Endothelial cell (in vitro differentiated cells): ENCODE measurements at regions not wholly inside any gene's neighbourhood (a gene's known extent, or its start where the extent isn't known, plus 50 kb on each side); places are given as distances from the start of the nearest gene placed in this dataset.

Experiments
- DNase-seq: peaks from one replicate; pipeline ENCODE4 v3.0.0; 2021; ENCODE audit warnings: low spot score
- H3K27ac Mint-ChIP-seq: one replicate; pipeline ENCODE4 v1.8.0; 2021; ENCODE audit warnings: mixed read lengths, inconsistent platforms; ENCODE audit not compliant: unreplicated experiment
- H3K27me3 Mint-ChIP-seq: one replicate; pipeline ENCODE4 v1.8.0; 2021; ENCODE audit warnings: mild to moderate bottlenecking, moderate library complexity, mixed read lengths, inconsistent platforms; ENCODE audit not compliant: unreplicated experiment
- H3K36me3 Mint-ChIP-seq: one replicate; pipeline ENCODE4 v1.8.0; 2021; ENCODE audit warnings: mild to moderate bottlenecking, low read depth, mixed read lengths, inconsistent platforms; ENCODE audit not compliant: unreplicated experiment
- H3K4me1 Mint-ChIP-seq: one replicate; pipeline ENCODE4 v1.8.0; 2021; ENCODE audit warnings: mild to moderate bottlenecking, mixed read lengths, inconsistent platforms; ENCODE audit not compliant: unreplicated experiment
- H3K4me3 Mint-ChIP-seq: one replicate; pipeline ENCODE4 v1.8.0; 2021; ENCODE audit warnings: mild to moderate bottlenecking, mixed read lengths, inconsistent platforms; ENCODE audit not compliant: unreplicated experiment
- H3K9me3 Mint-ChIP-seq: one replicate; pipeline ENCODE4 v1.8.0; 2021; ENCODE audit warnings: mixed read lengths, inconsistent platforms; ENCODE audit not compliant: unreplicated experiment
- CTCF ChIP-seq: fragments of 200-600 bp; sonication (generic); IDR thresholded peaks from one replicate; pipeline ENCODE4 v1.5.0; 2021; ENCODE audit warnings: antibody characterized with exemption; ENCODE audit not compliant: unreplicated experiment

GRCh38 chr5:57319628-57320027 is 145.8 kb downstream of the GPBP1 start:
- Mint-ChIP-seq H3K36me3 (no peaks in the 10 kb centered on the region), H3K4me1 (peaks cover 13% of the 10 kb centered on the region), H3K27ac (no peak overlapping the region), H3K27me3 (peaks cover 2% of the 10 kb centered on the region), H3K9me3 (peaks cover 3% of the 10 kb centered on the region), H3K4me3 (no peak overlapping the region)
- TF ChIP-seq CTCF, result no peak
- no peak for DNase-seq

- Mint-ChIP-seq H3K27ac (no peak overlapping the region), H3K4me3 (no peak overlapping the region), H3K27me3 (peaks cover 2% of the 10 kb centered on the region), H3K36me3 (no peaks in the 10 kb centered on the region), H3K9me3 (peaks cover 3% of the 10 kb centered on the region), H3K4me1 (peaks cover 9% of the 10 kb centered on the region)
- no peak for TF ChIP-seq CTCF
- no peak for DNase-seq
Measured at GRCh38 chr5:57318251-57318650, 144.4 kb downstream of the GPBP1 start.

GRCh38 chr5:57317341-57317740 is 143.5 kb downstream of the GPBP1 start:
- peaks cover 2% of the 10 kb centered on the region for H3K27me3 Mint-ChIP-seq
- H3K36me3 Mint-ChIP-seq, result no peaks in the 10 kb centered on the region
- H3K4me3 Mint-ChIP-seq, result no peak overlapping the region
- TF ChIP-seq CTCF, result no peak
- no peak overlapping the region for H3K27ac Mint-ChIP-seq
- peaks cover 3% of the 10 kb centered on the region for H3K9me3 Mint-ChIP-seq
- DNase-seq, result no peak
- peaks cover 7% of the 10 kb centered on the region for H3K4me1 Mint-ChIP-seq

GRCh38 chr5:57316798-57317327 is 143.0 kb downstream of the GPBP1 start:
- no peak for DNase-seq
- Mint-ChIP-seq H3K9me3 (peaks cover 3% of the 10 kb centered on the region), H3K4me1 (peaks cover 5% of the 10 kb centered on the region), H3K36me3 (no peaks in the 10 kb centered on the region), H3K27me3 (peaks cover 2% of the 10 kb centered on the region), H3K4me3 (no peak overlapping the region), H3K27ac (no peak overlapping the region)
- TF ChIP-seq CTCF, result no peak

- peaks cover 5% of the 10 kb centered on the region for H3K4me1 Mint-ChIP-seq
- peaks cover 2% of the 10 kb centered on the region for H3K27me3 Mint-ChIP-seq
- TF ChIP-seq CTCF, result no peak
- no peaks in the 10 kb centered on the region for H3K36me3 Mint-ChIP-seq
- H3K9me3 Mint-ChIP-seq, result peaks cover 3% of the 10 kb centered on the region
- no peak for DNase-seq
- H3K27ac Mint-ChIP-seq, result no peak overlapping the region
- H3K4me3 Mint-ChIP-seq, result no peak overlapping the region
Measured at GRCh38 chr5:57315941-57316340, 142.1 kb downstream of the GPBP1 start.
